ENCODE measurements at regions not wholly inside any gene's neighbourhood (a gene's known extent, or its start where the extent isn't known, plus 50 kb on each side); places are given as distances from the start of the nearest gene placed in this dataset.

GRCh38 chr6:98117068-98117467 is 717.3 kb upstream of the POU3F2 start:
- Histone ChIP-seq H3K4me3 (ENCODE audit: low read depth, low read length) (no peak overlapping the region), H3K9me3 (ENCODE audit: control insufficient read depth, insufficient read depth, low read length) (no peaks in the 10 kb centered on the region), H3K36me3 (ENCODE audit: control insufficient read depth, insufficient read depth, low read length) (no peaks in the 10 kb centered on the region), H3K4me1 (ENCODE audit: control insufficient read depth, insufficient read depth, low read length) (peaks cover 7% of the 10 kb centered on the region), H3K9ac (ENCODE audit: low read depth, low read length) (no peak overlapping the region), H3K27me3 (ENCODE audit: control insufficient read depth, insufficient read depth, low read length) (no peaks in the 10 kb centered on the region)

GRCh38 chr6:98118397-98119045 is 715.9 kb upstream of the POU3F2 start:
- H3K36me3 ChIP-seq (ENCODE audit: control insufficient read depth, insufficient read depth, low read length) = no peaks in the 10 kb centered on the region
- no peak overlapping the region for H3K9ac ChIP-seq (ENCODE audit: low read depth, low read length)
- H3K4me3 ChIP-seq (ENCODE audit: low read depth, low read length) = no peak overlapping the region
- H3K27me3 ChIP-seq (ENCODE audit: control insufficient read depth, insufficient read depth, low read length) = no peaks in the 10 kb centered on the region
- no peaks in the 10 kb centered on the region for H3K9me3 ChIP-seq (ENCODE audit: control insufficient read depth, insufficient read depth, low read length)
- peaks cover 7% of the 10 kb centered on the region for H3K4me1 ChIP-seq (ENCODE audit: control insufficient read depth, insufficient read depth, low read length)

GRCh38 chr6:98124171-98124570 is 710.2 kb upstream of the POU3F2 start:
- H3K9ac ChIP-seq (ENCODE audit: low read depth, low read length) = no peak overlapping the region
- no peaks in the 10 kb centered on the region for H3K36me3 ChIP-seq (ENCODE audit: control insufficient read depth, insufficient read depth, low read length)
- H3K9me3 ChIP-seq (ENCODE audit: control insufficient read depth, insufficient read depth, low read length) = no peaks in the 10 kb centered on the region
- H3K4me3 ChIP-seq (ENCODE audit: low read depth, low read length) = no peak overlapping the region
- no peaks in the 10 kb centered on the region for H3K4me1 ChIP-seq (ENCODE audit: control insufficient read depth, insufficient read depth, low read length)
- no peaks in the 10 kb centered on the region for H3K27me3 ChIP-seq (ENCODE audit: control insufficient read depth, insufficient read depth, low read length)

- Histone ChIP-seq H3K9ac (ENCODE audit: low read depth, low read length) (no peak overlapping the region), H3K9me3 (ENCODE audit: control insufficient read depth, insufficient read depth, low read length) (no peaks in the 10 kb centered on the region), H3K4me1 (ENCODE audit: control insufficient read depth, insufficient read depth, low read length) (no peaks in the 10 kb centered on the region), H3K4me3 (ENCODE audit: low read depth, low read length) (no peak overlapping the region), H3K36me3 (ENCODE audit: control insufficient read depth, insufficient read depth, low read length) (no peaks in the 10 kb centered on the region), H3K27me3 (ENCODE audit: control insufficient read depth, insufficient read depth, low read length) (no peaks in the 10 kb centered on the region)
Observed at GRCh38 chr6:98131290-98131990, 702.9 kb upstream of the POU3F2 start.

- Histone ChIP-seq H3K27me3 (ENCODE audit: control insufficient read depth, insufficient read depth, low read length) (no peaks in the 10 kb centered on the region), H3K36me3 (ENCODE audit: control insufficient read depth, insufficient read depth, low read length) (no peaks in the 10 kb centered on the region), H3K9me3 (ENCODE audit: control insufficient read depth, insufficient read depth, low read length) (no peaks in the 10 kb centered on the region), H3K9ac (ENCODE audit: low read depth, low read length) (no peak overlapping the region), H3K4me3 (ENCODE audit: low read depth, low read length) (no peak overlapping the region), H3K4me1 (ENCODE audit: control insufficient read depth, insufficient read depth, low read length) (peaks cover 2% of the 10 kb centered on the region)
Observed at GRCh38 chr6:98136333-98136732, 698.0 kb upstream of the POU3F2 start.

GRCh38 chr6:98137391-98137790 is 697.0 kb upstream of the POU3F2 start:
- Histone ChIP-seq H3K9me3 (ENCODE audit: control insufficient read depth, insufficient read depth, low read length) (no peaks in the 10 kb centered on the region), H3K9ac (ENCODE audit: low read depth, low read length) (no peak overlapping the region), H3K27me3 (ENCODE audit: control insufficient read depth, insufficient read depth, low read length) (no peaks in the 10 kb centered on the region), H3K36me3 (ENCODE audit: control insufficient read depth, insufficient read depth, low read length) (no peaks in the 10 kb centered on the region), H3K4me3 (ENCODE audit: low read depth, low read length) (no peak overlapping the region), H3K4me1 (ENCODE audit: control insufficient read depth, insufficient read depth, low read length) (peaks cover 2% of the 10 kb centered on the region)

GRCh38 chr6:98142839-98143238 is 691.5 kb upstream of the POU3F2 start:
- no peak overlapping the region for H3K9ac ChIP-seq (ENCODE audit: low read depth, low read length)
- H3K4me3 ChIP-seq (ENCODE audit: low read depth, low read length) = no peak overlapping the region
- peaks cover 7% of the 10 kb centered on the region for H3K9me3 ChIP-seq (ENCODE audit: control insufficient read depth, insufficient read depth, low read length)
- H3K36me3 ChIP-seq (ENCODE audit: control insufficient read depth, insufficient read depth, low read length) = peaks cover 6% of the 10 kb centered on the region
- H3K27me3 ChIP-seq (ENCODE audit: control insufficient read depth, insufficient read depth, low read length) = no peaks in the 10 kb centered on the region
- no peaks in the 10 kb centered on the region for H3K4me1 ChIP-seq (ENCODE audit: control insufficient read depth, insufficient read depth, low read length)

GRCh38 chr6:98146656-98147055 is 687.7 kb upstream of the POU3F2 start:
- Histone ChIP-seq H3K36me3 (ENCODE audit: control insufficient read depth, insufficient read depth, low read length) (peaks cover 6% of the 10 kb centered on the region), H3K9ac (ENCODE audit: low read depth, low read length) (no peak overlapping the region), H3K4me1 (ENCODE audit: control insufficient read depth, insufficient read depth, low read length) (no peaks in the 10 kb centered on the region), H3K4me3 (ENCODE audit: low read depth, low read length) (no peak overlapping the region), H3K9me3 (ENCODE audit: control insufficient read depth, insufficient read depth, low read length) (peaks cover 7% of the 10 kb centered on the region), H3K27me3 (ENCODE audit: control insufficient read depth, insufficient read depth, low read length) (no peaks in the 10 kb centered on the region)

- H3K9me3 ChIP-seq (ENCODE audit: control insufficient read depth, insufficient read depth, low read length) = no peaks in the 10 kb centered on the region
- no peaks in the 10 kb centered on the region for H3K27me3 ChIP-seq (ENCODE audit: control insufficient read depth, insufficient read depth, low read length)
- no peak overlapping the region for H3K4me3 ChIP-seq (ENCODE audit: low read depth, low read length)
- H3K4me1 ChIP-seq (ENCODE audit: control insufficient read depth, insufficient read depth, low read length) = no peaks in the 10 kb centered on the region
- H3K9ac ChIP-seq (ENCODE audit: low read depth, low read length) = no peak overlapping the region
- H3K36me3 ChIP-seq (ENCODE audit: control insufficient read depth, insufficient read depth, low read length) = no peaks in the 10 kb centered on the region
Observed at GRCh38 chr6:98156580-98156979, 677.8 kb upstream of the POU3F2 start.

- H3K9ac ChIP-seq (ENCODE audit: low read depth, low read length) = no peak overlapping the region
- H3K4me3 ChIP-seq (ENCODE audit: low read depth, low read length) = no peak overlapping the region
- no peaks in the 10 kb centered on the region for H3K9me3 ChIP-seq (ENCODE audit: control insufficient read depth, insufficient read depth, low read length)
- no peaks in the 10 kb centered on the region for H3K4me1 ChIP-seq (ENCODE audit: control insufficient read depth, insufficient read depth, low read length)
- H3K27me3 ChIP-seq (ENCODE audit: control insufficient read depth, insufficient read depth, low read length) = no peaks in the 10 kb centered on the region
- no peaks in the 10 kb centered on the region for H3K36me3 ChIP-seq (ENCODE audit: control insufficient read depth, insufficient read depth, low read length)
Observed at GRCh38 chr6:98179606-98180005, 654.8 kb upstream of the POU3F2 start.

GRCh38 chr6:98200084-98200483 is 634.3 kb upstream of the POU3F2 start:
- H3K9ac ChIP-seq (ENCODE audit: low read depth, low read length) = no peak overlapping the region
- H3K36me3 ChIP-seq (ENCODE audit: control insufficient read depth, insufficient read depth, low read length) = no peaks in the 10 kb centered on the region
- no peak overlapping the region for H3K4me3 ChIP-seq (ENCODE audit: low read depth, low read length)
- no peaks in the 10 kb centered on the region for H3K27me3 ChIP-seq (ENCODE audit: control insufficient read depth, insufficient read depth, low read length)
- H3K9me3 ChIP-seq (ENCODE audit: control insufficient read depth, insufficient read depth, low read length) = no peaks in the 10 kb centered on the region
- H3K4me1 ChIP-seq (ENCODE audit: control insufficient read depth, insufficient read depth, low read length) = no peaks in the 10 kb centered on the region

- no peaks in the 10 kb centered on the region for H3K36me3 ChIP-seq (ENCODE audit: control insufficient read depth, insufficient read depth, low read length)
- no peaks in the 10 kb centered on the region for H3K27me3 ChIP-seq (ENCODE audit: control insufficient read depth, insufficient read depth, low read length)
- H3K4me3 ChIP-seq (ENCODE audit: low read depth, low read length) = no peak overlapping the region
- no peaks in the 10 kb centered on the region for H3K9me3 ChIP-seq (ENCODE audit: control insufficient read depth, insufficient read depth, low read length)
- no peak overlapping the region for H3K9ac ChIP-seq (ENCODE audit: low read depth, low read length)
- H3K4me1 ChIP-seq (ENCODE audit: control insufficient read depth, insufficient read depth, low read length) = no peaks in the 10 kb centered on the region
Observed at GRCh38 chr6:98203170-98203806, 631.1 kb upstream of the POU3F2 start.
